GM12878 (cell line): ENCODE measurements at regions not wholly inside any gene's neighbourhood (a gene's known extent, or its start where the extent isn't known, plus 50 kb on each side); places are given as distances from the start of the nearest gene placed in this dataset.

Source experiments
- CTCF ChIP-seq, 3 experiments: IDR thresholded peaks in 2 of 3; conservative IDR thresholded peaks in 1 of 3; 2 replicates each; pipeline ENCODE4 v1.5.1; 2011; ENCODE audit warnings: low read depth in 3 of 3, low read length in 3 of 3, mild to moderate bottlenecking in 3 of 3, control low read depth in 2 of 3, moderate library complexity in 2 of 3, inconsistent platforms in 1 of 3, mixed read lengths in 1 of 3; ENCODE audit not compliant: control insufficient read depth in 2 of 3, insufficient read depth in 1 of 3; ENCODE audit errors: extremely low read depth in 1 of 3
- EZH2 ChIP-seq: IDR thresholded peaks from 2 replicates; pipeline ENCODE4 v1.6.1; 2012; ENCODE audit warnings: low read depth, mild to moderate bottlenecking, control low read depth, inconsistent platforms, low read length, borderline replicate concordance; ENCODE audit not compliant: control insufficient read depth
- HDAC6 ChIP-seq: fragments of 200-600 bp; sonication (generic); IDR thresholded peaks from one replicate; pipeline ENCODE4 v1.8.0; 2017; ENCODE audit warnings: antibody characterized with exemption; ENCODE audit not compliant: unreplicated experiment
- HDGF ChIP-seq: fragments of 450-650 bp; IDR thresholded peaks from 2 replicates; pipeline ENCODE4 v1.6.1; 2016; ENCODE audit warnings: antibody characterized with exemption
- POLR2AphosphoS2 ChIP-seq: IDR thresholded peaks from 2 replicates; pipeline ENCODE4 v1.6.1; 2011; ENCODE audit warnings: low read depth, mild to moderate bottlenecking, low read length, improper control_type of control experiment, moderate library complexity
- REST ChIP-seq: IDR thresholded peaks from 2 replicates; pipeline ENCODE4 v1.6.1; 2012; ENCODE audit warnings: mild to moderate bottlenecking, low read depth, low read length
- SIX5 ChIP-seq: IDR thresholded peaks from 2 replicates; pipeline ENCODE4 v1.6.1; 2011; ENCODE audit warnings: mild to moderate bottlenecking, low read depth, low read length, moderate library complexity; ENCODE audit not compliant: severe bottlenecking
- SREBF2 ChIP-seq: IDR thresholded peaks from 2 replicates; pipeline ENCODE4 v1.6.1; 2012; ENCODE audit warnings: mild to moderate bottlenecking, low read length
- STAT3 ChIP-seq: IDR thresholded peaks from 2 replicates; pipeline ENCODE4 v1.6.1; 2011; ENCODE audit warnings: low read depth, low read length, improper control_type of control experiment
- TCF3 ChIP-seq: IDR thresholded peaks from 2 replicates; pipeline ENCODE4 v1.6.1; 2012; ENCODE audit warnings: low read depth, mild to moderate bottlenecking, low read length, borderline replicate concordance; ENCODE audit not compliant: insufficient read depth
- YY1 ChIP-seq: IDR thresholded peaks from 2 replicates; pipeline ENCODE4 v1.6.1; 2011; ENCODE audit warnings: low read depth, mild to moderate bottlenecking, low read length

- TF ChIP-seq CTCF (IDR thresholded peaks at IDR 0.05 in 2 of 3, conservative IDR thresholded peaks at IDR 0.05 in 1 of 3; ENCODE audit: control insufficient read depth in 2 of 3, extremely low read depth in 1 of 3, insufficient read depth in 1 of 3, low read depth in 3 of 3, low read length in 3 of 3) (no peak), SREBF2 (no peak), TCF3 (no peak), SIX5 (no peak), STAT3 (no peak), YY1 (no peak), HDAC6 (no peak), EZH2 (no peak), REST (no peak), POLR2AphosphoS2 (no peak), HDGF (no peak)
These were observed 245.3 kb downstream of the EPM2A start for GRCh38 chr6:145490068-145490467.
